ENCODE measurements at regions not wholly inside any gene's neighbourhood (a gene's known extent, or its start where the extent isn't known, plus 50 kb on each side); places are given as distances from the start of the nearest gene placed in this dataset.

GRCh38 chr7:131929632-131930031 is 373.2 kb upstream of the PODXL start (continued):
- TF ChIP-seq ARID2 (IDR thresholded peaks at IDR 0.05) (no peak), ELF4 (CRISPR knock-in tag; IDR thresholded peaks at IDR 0.05) (no peak), SIRT6 (IDR thresholded peaks at IDR 0.05; ENCODE audit: low read depth, low read length) (no peak), ZNF274 (IDR thresholded peaks at IDR 0.05; ENCODE audit: borderline replicate concordance, low read depth, low read length) (no peak), LARP7 (IDR thresholded peaks at IDR 0.05) (no peak), CEBPZ (IDR thresholded peaks at IDR 0.05; ENCODE audit: borderline replicate concordance, low read depth, low read length) (no peak)

- 0% methylated on average over 12 of the region's 12 CpGs for WGBS (ENCODE audit: insufficient coverage, low coverage, missing lambda C conversion rate)
- FAIRE-seq, result no peak
- TF ChIP-seq ZSCAN29 (IDR thresholded peaks at IDR 0.05) (no peak), RFX1 (IDR thresholded peaks at IDR 0.05) (peak; percentile 44), CC2D1A (IDR thresholded peaks at IDR 0.05) (no peak), ZNF408 (CRISPR knock-in tag; IDR thresholded peaks at IDR 0.05; ENCODE audit: low read depth) (no peak), DLX4 (CRISPR knock-in tag; IDR thresholded peaks at IDR 0.05) (no peak), ZBED1 (IDR thresholded peaks at IDR 0.05) (no peak), ZNF551 (CRISPR knock-in tag; IDR thresholded peaks at IDR 0.05) (no peak), PHF8 (IDR thresholded peaks at IDR 0.05; ENCODE audit: borderline replicate concordance, low read length) (peak; percentile 11; the same call in 1 of the 2 replicates), PTTG1 (tag; IDR thresholded peaks at IDR 0.05; ENCODE audit: low read depth) (no peak)
- Histone ChIP-seq H3K4me1 (replicated peaks in 1 of 2; ENCODE audit: control insufficient read depth in 2 of 2, insufficient read depth in 2 of 2, low read length in 2 of 2) (no peaks in the 10 kb centered on the region), H3K9me3 (replicated peaks; ENCODE audit: control insufficient read depth, insufficient read depth, low read depth, low read length) (no peaks in the 10 kb centered on the region), H3K4me2 (ENCODE audit: insufficient read depth, low read length) (no peak overlapping the region), H3K27me3 (ENCODE audit: control insufficient read depth in 2 of 2, insufficient read depth in 2 of 2, low read length in 2 of 2) (peaks cover 0 to 5% of the 10 kb centered on the region in 2 experiments; a peak in 1 of 5 replicates), H4K20me1 (replicated peaks; ENCODE audit: control insufficient read depth, insufficient read depth, low read length) (no peaks in the 10 kb centered on the region), H2AFZ (ENCODE audit: low read depth, low read length) (no peak overlapping the region), H3K36me3 (ENCODE audit: control insufficient read depth, insufficient read depth, low read length) (no peaks in the 10 kb centered on the region), H3K27ac (ENCODE audit: extremely low read depth, low read depth, low read length) (no peak overlapping the region), H3K4me3 (no peak overlapping the region), H3K9me1 (ENCODE audit: control insufficient read depth, insufficient read depth, low read length) (no peaks in the 10 kb centered on the region), H3K9ac (ENCODE audit: insufficient read depth in 1 of 2, low read depth in 2 of 2, low read length in 2 of 2) (no peak overlapping the region), H3K79me2 (ENCODE audit: control insufficient read depth, insufficient read depth, low read length) (no peaks in the 10 kb centered on the region)
- ChIA-PET CTCF (ENCODE audit: low intra/inter-chr PET ratio) (no interaction called here), POLR2A (no interaction called here)
- BruUV-seq (replicated peaks), result no TSS peak
- in situ Hi-C loops (cut with MboI), result no loop called here
- intact Hi-C loops (cut with micrococcal nuclease), result no loop called here
- DNase-seq (ENCODE audit: extremely low read depth in 1 of 4, low spot score in 3 of 4), result no peak
- no peak for ATAC-seq
Measured at GRCh38 chr7:131927770-131928423, 371.5 kb upstream of the PODXL start.
